ENCODE measurements at regions not wholly inside any gene's neighbourhood (a gene's known extent, or its start where the extent isn't known, plus 50 kb on each side); places are given as distances from the start of the nearest gene placed in this dataset.
A peak's percentile ranks its signal among the peaks of the same experiment; 100 is the strongest.

DNA sequence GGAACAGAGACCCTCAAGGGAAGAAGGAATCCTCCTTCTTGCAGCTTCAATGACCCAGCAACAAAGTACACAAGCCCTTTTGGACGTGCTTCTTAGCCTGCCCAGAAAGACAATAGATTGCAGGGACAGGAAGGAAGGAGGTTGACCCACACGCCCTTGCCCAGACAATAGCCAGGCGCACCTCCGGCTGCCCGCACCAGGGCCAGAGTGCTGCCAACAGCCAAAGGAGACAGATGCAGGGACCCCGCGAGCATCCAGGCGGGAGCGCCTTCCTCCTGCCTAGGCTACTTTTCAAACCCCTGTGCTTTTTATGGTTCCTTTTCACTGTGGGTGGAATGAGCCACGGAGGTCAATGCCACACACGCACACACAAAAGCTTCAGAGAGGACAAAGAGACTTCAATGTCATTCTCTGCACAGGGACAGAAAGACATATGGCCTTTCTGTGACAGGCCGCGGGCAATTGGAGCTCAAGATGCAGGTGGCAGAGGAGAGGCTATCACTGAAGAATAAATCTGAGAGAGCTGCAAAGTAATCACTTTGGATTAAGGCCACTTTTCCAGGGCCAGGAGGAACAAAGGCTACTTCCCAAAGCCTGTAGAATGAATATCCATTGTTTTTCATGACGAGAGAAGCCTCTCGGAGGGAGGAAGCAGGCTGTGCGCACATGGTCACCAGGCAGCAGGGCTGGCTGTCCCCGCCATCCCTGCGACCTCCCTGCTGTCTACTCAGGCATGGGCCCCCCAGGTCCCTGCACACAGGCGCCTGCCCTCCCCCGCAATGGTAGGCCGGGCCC lies 300.6 kb downstream of the EIPR1 start:
- Histone ChIP-seq H4K91ac (replicated peaks; ENCODE audit: insufficient read length, low read length) (no peak overlapping the region), H3K79me1 (ENCODE audit: low read depth, low read length) (no peaks in the 10 kb centered on the region), H3K9me3 (ENCODE audit: insufficient read depth in 2 of 2, low read depth in 1 of 2, low read length in 1 of 2) (no peaks in the 10 kb centered on the region), H3K14ac (ENCODE audit: insufficient read length) (no peak overlapping the region), H2BK5ac (ENCODE audit: low read depth, low read length) (no peak overlapping the region), H2BK120ac (replicated peaks; ENCODE audit: low read depth, low read length) (no peak overlapping the region), H3K9ac (replicated peaks in 1 of 4; ENCODE audit: extremely low read depth in 1 of 4, low read depth in 3 of 4, low read length in 3 of 4) (no peak overlapping the region), H3K4me2 (ENCODE audit: insufficient read depth in 1 of 2, low read depth in 2 of 2, low read length in 2 of 2) (no peak overlapping the region), H3K4me3 (ENCODE audit: extremely low read depth in 1 of 4, insufficient read depth in 2 of 4, low read depth in 3 of 4, low read length in 4 of 4) (no peak overlapping the region), H4K8ac (ENCODE audit: extremely low read depth, insufficient read depth, low read length) (no peak overlapping the region), H3K4ac (replicated peaks; ENCODE audit: insufficient read length, low read depth, low read length) (no peak overlapping the region), H3K36me3 (ENCODE audit: control insufficient read depth in 2 of 4, insufficient read depth in 4 of 4, low read length in 3 of 4) (no peaks in the 10 kb centered on the region), H3K23ac (ENCODE audit: insufficient read length) (no peak overlapping the region), H2BK12ac (ENCODE audit: low read depth, low read length) (no peak overlapping the region), H3K79me2 (ENCODE audit: control insufficient read depth in 1 of 2, insufficient read depth in 2 of 2, low read length in 2 of 2) (no peaks in the 10 kb centered on the region), H2BK15ac (ENCODE audit: low read length) (no peak overlapping the region), H4K5ac (ENCODE audit: insufficient read length, low read depth, low read length) (no peak overlapping the region), H3K4me1 (replicated peaks in 1 of 4; ENCODE audit: control insufficient read depth in 3 of 4, insufficient read depth in 4 of 4, low read length in 3 of 4) (peaks cover 0 to 3% (median under 1%) of the 10 kb centered on the region in 4 experiments; a peak in 2 of 7 replicates), H4K20me1 (replicated peaks in 1 of 2; ENCODE audit: control insufficient read depth in 1 of 2, insufficient read depth in 2 of 2, low read length in 2 of 2) (no peaks in the 10 kb centered on the region), H3K18ac (ENCODE audit: extremely low read depth, low read length) (no peak overlapping the region), H3K27me3 (replicated peaks in 1 of 4; ENCODE audit: control insufficient read depth in 3 of 4, extremely low read depth in 1 of 4, insufficient read depth in 3 of 4, low read length in 3 of 4) (no peaks in the 10 kb centered on the region), H2AFZ (ENCODE audit: low read length) (peak overlapping the region; percentile 51; the same call in 1 of the 2 replicates), H2AK5ac (ENCODE audit: low read depth, low read length) (no peak overlapping the region), H3K23me2 (ENCODE audit: low read depth, low read length) (no peaks in the 10 kb centered on the region), H3K27ac (ENCODE audit: low read depth, low read length) (no peak overlapping the region), H2BK20ac (ENCODE audit: low read length) (no peak overlapping the region), H3K56ac (replicated peaks; ENCODE audit: insufficient read length, low read depth, low read length) (no peak overlapping the region)
- ChIA-PET CTCF (ENCODE audit: partially characterized antibody) (no interaction called here), POLR2A (ENCODE audit: partially characterized antibody) (no interaction called here)
- no peak for FAIRE-seq
- no peak for DNase-seq (ENCODE audit: low read depth in 1 of 2, low spot score in 2 of 2)
- no peak for TF ChIP-seq GTF2F1 (IDR thresholded peaks at IDR 0.05; ENCODE audit: borderline replicate concordance, low read depth, low read length)
- TF ChIP-seq MAX (IDR thresholded peaks at IDR 0.05): peak; percentile 34; the same call in 1 of the 2 replicates
- peak; percentile 64 for TF ChIP-seq E2F6 (IDR thresholded peaks at IDR 0.05)
- WGBS, 2 experiments (ENCODE audit: extremely low coverage in 1 of 2, insufficient coverage in 1 of 2, insufficient read length in 1 of 2, insufficient replicate concordance in 2 of 2, low coverage in 1 of 2, low lambda C conversion rate in 2 of 2, missing lambda C conversion rate in 1 of 2): 89% methylated on average over 21 of the region's 21 CpGs; no CpG with 5 or more reads in 1 of the 2 experiments

Measured in H1 (cell line).